Esophagus muscularis mucosa (tissue), 4 donors: ENCODE measurements at regions not wholly inside any gene's neighbourhood (a gene's known extent, or its start where the extent isn't known, plus 50 kb on each side); places are given as distances from the start of the nearest gene placed in this dataset.
"Not testable (repeated sequence)": the region's sequence is repeated elsewhere in the genome, so short reads cannot be mapped to it uniquely, and the experiment has no call there.

Source experiments
- DNase-seq: peaks from one replicate; pipeline ENCODE4 v3.0.0-alpha.2; 2017; ENCODE audit errors: extremely low spot score
- H3K27ac ChIP-seq, 4 donors: fragments of 200-600 bp; sonication (generic); replicated peaks in 1 of 4; 1 replicate in 3 of 4; 2 replicates in 1 of 4; pipeline ENCODE4 v1.5.1; 2016 to 2019; ENCODE audit warnings: mild to moderate bottlenecking in 1 of 4
- H3K27me3 ChIP-seq, 4 donors: fragments of 200-600 bp; sonication (generic); one replicate each; pipeline versions ENCODE4 v1.5.1 to v1.6.0; 2016 to 2019
- H3K36me3 ChIP-seq, 4 donors: fragments of 200-600 bp; sonication (generic); one replicate each; pipeline ENCODE4 v1.5.1; 2016 to 2019
- H3K4me1 ChIP-seq, 4 donors: fragments of 200-600 bp; sonication (generic); one replicate each; pipeline ENCODE4 v1.5.1; 2016 to 2019
- H3K4me3 ChIP-seq, 4 donors: fragments of 200-600 bp; sonication (generic); 1 replicate in 2 of 4; 2 replicates in 2 of 4; pipeline ENCODE4 v1.5.1; 2016 to 2019; ENCODE audit warnings: mild to moderate bottlenecking in 4 of 4, moderate library complexity in 1 of 4
- H3K9me3 ChIP-seq, 4 donors: fragments of 200-600 bp; sonication (generic); 1 replicate in 3 of 4; 2 replicates in 1 of 4; pipeline ENCODE4 v1.5.1; 2016 to 2019
- EP300 ChIP-seq: sonication (generic); formaldehyde crosslinking; IDR thresholded peaks from one replicate; pipeline ENCODE4 v1.6.1; 2017; ENCODE audit warnings: antibody characterized with exemption
- POLR2A ChIP-seq: fragments of 450-650 bp; IDR thresholded peaks from one replicate; pipeline ENCODE4 v1.6.1; 2017; ENCODE audit warnings: antibody characterized with exemption, moderate library complexity, mild to moderate bottlenecking, low read depth
- POLR2AphosphoS5 ChIP-seq, 2 donors: sonication (generic); formaldehyde crosslinking; IDR thresholded peaks; one replicate each; pipeline ENCODE4 v1.6.1; 2017; ENCODE audit warnings: antibody characterized with exemption in 2 of 2
- WGBS: methylation state at CpG from one replicate; pipeline ENCODE4 v1.1.5; 2018; 5-methylcytosine and 5-hydroxymethylcytosine counted together
- intact Hi-C: fragments of 100-400 bp; cut with DNase I; formaldehyde crosslinking; loops from one replicate; pipeline ENCODE4 v1.15.1; 2023
- TF ChIP-seq, protein P1 (sequence below), 3 experiments: fragments of 200-600 bp in 2 of 3; fragments of 450-650 bp in 1 of 3; sonication (generic) in 2 of 3; IDR thresholded peaks; one replicate each; pipeline ENCODE4 v1.5.1; 2017 to 2019; ENCODE audit warnings: antibody characterized with exemption in 3 of 3, mild to moderate bottlenecking in 2 of 3, moderate library complexity in 1 of 3

DNA sequence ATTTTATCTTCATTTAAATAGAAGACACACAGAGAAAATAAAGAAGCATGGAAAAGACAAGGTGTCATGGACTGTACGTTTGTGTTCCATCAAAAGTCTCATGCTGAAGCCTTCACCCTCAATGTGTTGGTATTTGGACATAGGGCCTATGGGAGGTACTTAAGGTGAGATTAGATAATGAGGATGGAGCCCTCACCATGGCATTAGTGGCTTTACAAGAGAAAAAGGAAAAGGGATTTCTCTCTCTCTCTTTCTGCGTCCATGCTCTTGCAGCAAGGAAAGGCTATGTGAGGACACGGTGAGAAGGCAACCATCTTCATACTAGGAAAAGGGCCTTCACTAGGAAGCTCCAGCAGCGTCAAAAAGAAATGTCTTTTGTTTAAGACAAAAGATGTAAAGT, 797.0 kb upstream of the CDH10 start:
- intact Hi-C loops = no loop called here
- Histone ChIP-seq H3K4me3 (no peak overlapping the region), H3K9me3 (no peaks in the 10 kb centered on the region), H3K4me1 (no peaks in the 10 kb centered on the region), H3K27ac (no peak overlapping the region), H3K36me3 (no peaks in the 10 kb centered on the region), H3K27me3 (no peaks in the 10 kb centered on the region)
- DNase-seq = no peak
- 59% methylated on average over 4 of the region's 4 CpGs for WGBS
- TF ChIP-seq POLR2A (no peak), POLR2AphosphoS5 (IDR thresholded peaks at IDR 0.05) (no peak), EP300 (no peak)
- TF ChIP-seq, protein P1, sequence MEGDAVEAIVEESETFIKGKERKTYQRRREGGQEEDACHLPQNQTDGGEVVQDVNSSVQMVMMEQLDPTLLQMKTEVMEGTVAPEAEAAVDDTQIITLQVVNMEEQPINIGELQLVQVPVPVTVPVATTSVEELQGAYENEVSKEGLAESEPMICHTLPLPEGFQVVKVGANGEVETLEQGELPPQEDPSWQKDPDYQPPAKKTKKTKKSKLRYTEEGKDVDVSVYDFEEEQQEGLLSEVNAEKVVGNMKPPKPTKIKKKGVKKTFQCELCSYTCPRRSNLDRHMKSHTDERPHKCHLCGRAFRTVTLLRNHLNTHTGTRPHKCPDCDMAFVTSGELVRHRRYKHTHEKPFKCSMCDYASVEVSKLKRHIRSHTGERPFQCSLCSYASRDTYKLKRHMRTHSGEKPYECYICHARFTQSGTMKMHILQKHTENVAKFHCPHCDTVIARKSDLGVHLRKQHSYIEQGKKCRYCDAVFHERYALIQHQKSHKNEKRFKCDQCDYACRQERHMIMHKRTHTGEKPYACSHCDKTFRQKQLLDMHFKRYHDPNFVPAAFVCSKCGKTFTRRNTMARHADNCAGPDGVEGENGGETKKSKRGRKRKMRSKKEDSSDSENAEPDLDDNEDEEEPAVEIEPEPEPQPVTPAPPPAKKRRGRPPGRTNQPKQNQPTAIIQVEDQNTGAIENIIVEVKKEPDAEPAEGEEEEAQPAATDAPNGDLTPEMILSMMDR (IDR thresholded peaks at IDR 0.05) = no peak

DNA sequence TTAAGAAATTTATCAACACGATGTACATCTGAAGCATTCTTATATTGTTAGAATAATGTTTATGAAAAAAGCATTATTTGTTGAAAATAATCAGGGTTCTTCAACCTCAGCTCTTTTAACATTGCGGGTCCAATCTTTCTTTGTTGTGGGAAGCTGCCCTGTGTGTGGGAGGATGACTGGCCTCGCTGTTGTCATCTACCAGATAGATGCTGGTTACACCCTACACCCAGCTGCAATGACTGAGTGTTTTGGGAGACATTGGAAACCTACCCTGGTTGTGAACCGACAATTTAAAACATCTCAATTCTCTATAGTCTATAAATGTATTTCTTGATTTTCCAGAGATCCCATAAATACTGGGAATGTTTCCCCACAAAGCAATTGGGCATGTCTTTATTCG, 794.2 kb upstream of the CDH10 start:
- intact Hi-C loops = no loop called here
- DNase-seq = no peak
- H3K27ac ChIP-seq = no peak overlapping the region
- no peaks in the 10 kb centered on the region for H3K27me3 ChIP-seq
- no peaks in the 10 kb centered on the region for H3K9me3 ChIP-seq
- WGBS = 78% methylated on average over 5 of the region's 5 CpGs
- no peaks in the 10 kb centered on the region for H3K4me1 ChIP-seq
- no peaks in the 10 kb centered on the region for H3K36me3 ChIP-seq
- TF ChIP-seq EP300 (no peak), POLR2A (no peak)
- TF ChIP-seq, protein P1 (IDR thresholded peaks at IDR 0.05) = no peak
- no peak overlapping the region for H3K4me3 ChIP-seq

DNA sequence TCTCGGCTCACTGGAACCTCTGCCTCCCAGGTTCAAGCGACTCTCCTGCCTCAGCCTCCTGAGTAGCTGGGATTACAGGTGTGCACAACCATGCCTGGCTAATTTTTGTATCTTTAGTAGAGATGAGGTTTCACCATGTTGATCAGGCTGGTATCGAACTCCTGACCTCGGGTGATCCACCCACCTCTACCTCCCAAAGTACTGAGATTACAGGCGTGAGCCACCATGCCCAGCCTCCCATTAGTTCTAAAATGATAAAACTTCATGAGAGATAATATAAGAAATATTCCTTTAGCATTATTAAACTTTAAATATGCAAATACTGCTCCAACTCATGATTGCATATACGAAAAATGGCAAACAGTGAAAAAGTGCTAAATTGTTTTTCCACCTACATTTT, 793.6 kb upstream of the CDH10 start:
- H3K9me3 ChIP-seq, H3K4me1 ChIP-seq, H3K27me3 ChIP-seq, intact Hi-C loops, H3K27ac ChIP-seq, H3K4me3 ChIP-seq, H3K36me3 ChIP-seq, DNase-seq: not testable (repeated sequence)
- WGBS = 86% methylated on average over 6 of the region's 6 CpGs

DNA sequence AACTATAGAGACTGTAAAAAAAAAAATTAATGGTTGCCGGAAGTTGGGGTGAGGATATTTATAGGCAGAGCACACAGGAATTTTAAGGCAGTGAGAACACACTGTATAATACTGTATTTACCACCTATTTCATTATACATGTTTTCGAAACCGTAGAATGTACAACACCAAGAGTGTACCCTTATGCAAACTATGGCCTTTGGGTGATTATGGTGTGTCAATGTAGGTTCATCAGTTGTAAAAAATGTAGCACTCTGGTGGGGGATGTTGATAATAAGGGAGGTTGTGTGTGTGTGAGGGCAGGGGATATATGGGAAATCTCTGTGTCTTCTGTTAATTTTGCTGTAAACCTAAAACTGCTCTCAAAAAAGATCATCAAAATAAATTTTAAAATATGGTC, 791.7 kb upstream of the CDH10 start:
- Histone ChIP-seq H3K27ac (no peak overlapping the region), H3K4me3 (no peak overlapping the region), H3K27me3 (no peaks in the 10 kb centered on the region), H3K9me3 (no peaks in the 10 kb centered on the region), H3K4me1 (no peaks in the 10 kb centered on the region), H3K36me3 (no peaks in the 10 kb centered on the region)
- 90% methylated on average over 3 of the region's 3 CpGs for WGBS
- DNase-seq = no peak
- intact Hi-C loops = no loop called here
- TF ChIP-seq POLR2AphosphoS5 (IDR thresholded peaks at IDR 0.05) (no peak), EP300 (no peak), POLR2A (no peak)
- TF ChIP-seq, protein P1 (IDR thresholded peaks at IDR 0.05) = no peak

DNA sequence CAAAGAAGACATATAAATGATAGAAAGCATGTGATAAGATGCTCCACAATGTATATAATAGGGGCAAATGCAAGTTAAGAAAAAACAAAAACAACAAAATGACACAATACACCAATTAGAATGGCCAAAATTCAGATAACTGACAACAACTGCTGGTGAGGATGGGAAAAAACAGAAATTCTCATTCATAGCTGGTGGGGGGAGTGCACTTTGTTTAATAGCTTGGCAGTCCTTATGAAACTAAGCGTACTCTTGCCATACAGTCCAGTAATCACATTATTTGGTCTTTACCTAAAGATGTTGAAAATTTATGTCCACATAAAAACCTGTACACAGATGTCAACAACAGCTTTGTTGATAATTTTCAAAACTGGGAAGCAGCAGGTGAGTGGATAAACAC, 791.1 kb upstream of the CDH10 start:
- DNase-seq = no peak
- Histone ChIP-seq H3K27ac (no peak overlapping the region), H3K27me3 (no peaks in the 10 kb centered on the region), H3K4me1 (no peaks in the 10 kb centered on the region), H3K9me3 (no peaks in the 10 kb centered on the region), H3K36me3 (no peaks in the 10 kb centered on the region), H3K4me3 (no peak overlapping the region)
- WGBS = 90% methylated on average over 1 of the region's 1 CpG
- intact Hi-C loops = no loop called here
- no peak for TF ChIP-seq POLR2A
- TF ChIP-seq EP300 = no peak

DNA sequence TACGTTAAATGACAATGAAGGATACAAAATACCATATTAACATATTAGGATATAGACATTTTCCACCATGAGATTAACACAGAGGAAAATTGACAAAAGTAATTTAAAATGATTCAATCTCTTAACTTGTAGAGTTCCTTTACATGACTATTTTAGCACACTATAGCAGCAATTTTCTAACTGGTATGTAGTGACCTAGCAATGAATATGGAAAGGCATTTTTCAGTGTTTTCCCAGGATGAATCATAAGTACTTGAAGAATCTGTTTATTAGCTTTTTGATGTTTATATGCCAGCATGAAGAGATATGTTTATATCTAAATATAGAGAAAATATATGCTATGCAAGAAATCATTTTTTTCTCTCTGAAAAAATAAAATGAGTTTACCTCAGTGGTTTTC, 782.5 kb upstream of the CDH10 start:
- H3K4me1 ChIP-seq = no peaks in the 10 kb centered on the region
- no peaks in the 10 kb centered on the region for H3K9me3 ChIP-seq
- H3K36me3 ChIP-seq = no peaks in the 10 kb centered on the region
- no peak overlapping the region for H3K27ac ChIP-seq
- intact Hi-C loops = no loop called here
- DNase-seq = no peak
- H3K27me3 ChIP-seq = no peaks in the 10 kb centered on the region
- 89% methylated on average over 1 of the region's 1 CpG for WGBS
- no peak overlapping the region for H3K4me3 ChIP-seq
- TF ChIP-seq POLR2A (no peak), POLR2AphosphoS5 (IDR thresholded peaks at IDR 0.05) (no peak), EP300 (no peak)
- TF ChIP-seq, protein P1 (IDR thresholded peaks at IDR 0.05) = no peak
